ENCODE measurements at regions not wholly inside any gene's neighbourhood (a gene's known extent, or its start where the extent isn't known, plus 50 kb on each side); places are given as distances from the start of the nearest gene placed in this dataset.
A peak's percentile ranks its signal among the peaks of the same experiment; 100 is the strongest.

GRCh38 chr6:128659878-128660622 is 139.7 kb upstream of the PTPRK start:
- H3K4me1 ChIP-seq (ENCODE audit: insufficient read depth, low read length): no peaks in the 10 kb centered on the region
- no peaks in the 10 kb centered on the region for H3K36me3 ChIP-seq (ENCODE audit: insufficient read depth, low read length)
- no peak overlapping the region for H3K27ac ChIP-seq (ENCODE audit: low read length)
- no peak overlapping the region for H2AFZ ChIP-seq (ENCODE audit: low read depth, low read length)
- no peak overlapping the region for H3K4me3 ChIP-seq (ENCODE audit: low read depth in 1 of 2, low read length in 2 of 2)
- no peak for TF ChIP-seq CTCF (IDR thresholded peaks at IDR 0.05; ENCODE audit: borderline replicate concordance, extremely low read depth, low read length, poor library complexity, severe bottlenecking)
- H3K27me3 ChIP-seq (ENCODE audit: insufficient read depth, low read length, poor library complexity): no peaks in the 10 kb centered on the region
- DNase-seq (no peak), ATAC-seq (ENCODE audit: insufficient read depth, low read depth) (no peak)
- no peaks in the 10 kb centered on the region for H4K20me1 ChIP-seq (ENCODE audit: insufficient read depth, low read length)
- H3K9ac ChIP-seq (ENCODE audit: low read depth, low read length): no peak overlapping the region
- H3K4me2 ChIP-seq (ENCODE audit: insufficient read depth, low read length): no peak overlapping the region
- no peaks in the 10 kb centered on the region for H3K79me2 ChIP-seq (ENCODE audit: insufficient read depth, low read length)
- no peaks in the 10 kb centered on the region for H3K9me3 ChIP-seq (ENCODE audit: insufficient read depth, low read length, severe bottlenecking)

GRCh38 chr6:128659276-128659675 is 138.9 kb upstream of the PTPRK start:
- DNase-seq (no peak), ATAC-seq (ENCODE audit: insufficient read depth, low read depth) (0 out of 3 replicates have a peak, but pooled peaks have one; percentile 45)
- TF ChIP-seq EZH2 (IDR thresholded peaks at IDR 0.05; ENCODE audit: borderline replicate concordance, low read depth, low read length, severe bottlenecking) (no peak), CTCF (IDR thresholded peaks at IDR 0.05; ENCODE audit: borderline replicate concordance, extremely low read depth, low read length, poor library complexity, severe bottlenecking) (no peak)
- H3K9ac ChIP-seq (ENCODE audit: low read depth, low read length): no peak overlapping the region
- H2AFZ ChIP-seq (ENCODE audit: low read depth, low read length): no peak overlapping the region
- H3K27ac ChIP-seq (ENCODE audit: low read length): no peak overlapping the region
- no peak overlapping the region for H3K4me3 ChIP-seq (ENCODE audit: low read depth in 1 of 2, low read length in 2 of 2)
- no peaks in the 10 kb centered on the region for H4K20me1 ChIP-seq (ENCODE audit: insufficient read depth, low read length)
- no peaks in the 10 kb centered on the region for H3K36me3 ChIP-seq (ENCODE audit: insufficient read depth, low read length)
- H3K79me2 ChIP-seq (ENCODE audit: insufficient read depth, low read length): no peaks in the 10 kb centered on the region
- H3K9me3 ChIP-seq (ENCODE audit: insufficient read depth, low read length, severe bottlenecking): no peaks in the 10 kb centered on the region
- no peak overlapping the region for H3K4me2 ChIP-seq (ENCODE audit: insufficient read depth, low read length)
- no peaks in the 10 kb centered on the region for H3K4me1 ChIP-seq (ENCODE audit: insufficient read depth, low read length)
- H3K27me3 ChIP-seq (ENCODE audit: insufficient read depth, low read length, poor library complexity): no peaks in the 10 kb centered on the region

GRCh38 chr6:128657181-128657580 is 136.8 kb upstream of the PTPRK start:
- no peak for TF ChIP-seq CTCF (IDR thresholded peaks at IDR 0.05; ENCODE audit: borderline replicate concordance, extremely low read depth, low read length, poor library complexity, severe bottlenecking)
- no peak for TF ChIP-seq EZH2 (IDR thresholded peaks at IDR 0.05; ENCODE audit: borderline replicate concordance, low read depth, low read length, severe bottlenecking)
- DNase-seq (no peak), ATAC-seq (ENCODE audit: insufficient read depth, low read depth) (no peak)
- no peaks in the 10 kb centered on the region for H3K9me3 ChIP-seq (ENCODE audit: insufficient read depth, low read length, severe bottlenecking)
- no peaks in the 10 kb centered on the region for H3K27me3 ChIP-seq (ENCODE audit: insufficient read depth, low read length, poor library complexity)
- no peaks in the 10 kb centered on the region for H4K20me1 ChIP-seq (ENCODE audit: insufficient read depth, low read length)
- no peak overlapping the region for H3K27ac ChIP-seq (ENCODE audit: low read length)
- H3K9ac ChIP-seq (ENCODE audit: low read depth, low read length): no peak overlapping the region
- no peak overlapping the region for H2AFZ ChIP-seq (ENCODE audit: low read depth, low read length)
- no peak overlapping the region for H3K4me2 ChIP-seq (ENCODE audit: insufficient read depth, low read length)
- H3K4me1 ChIP-seq (ENCODE audit: insufficient read depth, low read length): no peaks in the 10 kb centered on the region
- no peaks in the 10 kb centered on the region for H3K36me3 ChIP-seq (ENCODE audit: insufficient read depth, low read length)
- no peak overlapping the region for H3K4me3 ChIP-seq (ENCODE audit: low read depth in 1 of 2, low read length in 2 of 2)
- no peaks in the 10 kb centered on the region for H3K79me2 ChIP-seq (ENCODE audit: insufficient read depth, low read length)
